ENCODE measurements at regions not wholly inside any gene's neighbourhood (a gene's known extent, or its start where the extent isn't known, plus 50 kb on each side); places are given as distances from the start of the nearest gene placed in this dataset.

- DNase-seq = no peak
These were observed 133.3 kb downstream of the MGAT5B start for GRCh38 chr17:77001487-77001886.

GRCh38 chr17:77002103-77003045 lies 134.2 kb downstream of the MGAT5B start:
- no peak for DNase-seq

GRCh38 chr17:77003699-77004098 lies 135.5 kb downstream of the MGAT5B start:
- DNase-seq = no peak

GRCh38 chr17:77006971-77007649 lies 133.7 kb upstream of the SEC14L1 start:
- no peak for DNase-seq

GRCh38 chr17:77009877-77010276 lies 130.9 kb upstream of the SEC14L1 start:
- DNase-seq = no peak

- DNase-seq = no peak
These were observed 130.1 kb upstream of the SEC14L1 start for GRCh38 chr17:77010667-77011066.

GRCh38 chr17:77011173-77012011 lies 129.4 kb upstream of the SEC14L1 start:
- DNase-seq = peak; percentile 57

- no peak for DNase-seq
These were observed 122.3 kb upstream of the SEC14L1 start for GRCh38 chr17:77018504-77018903.

- no peak for DNase-seq
These were observed 120.8 kb upstream of the SEC14L1 start for GRCh38 chr17:77019893-77020379.

- no peak for DNase-seq
These were observed 119.8 kb upstream of the SEC14L1 start for GRCh38 chr17:77020973-77021372.

- no peak for DNase-seq
These were observed 118.0 kb upstream of the SEC14L1 start for GRCh38 chr17:77022766-77023165.

- DNase-seq = no peak
These were observed 115.0 kb upstream of the SEC14L1 start for GRCh38 chr17:77025781-77026180.

GRCh38 chr17:77027271-77027889 lies 113.4 kb upstream of the SEC14L1 start:
- no peak for DNase-seq

- DNase-seq = no peak
These were observed 111.9 kb upstream of the SEC14L1 start for GRCh38 chr17:77028900-77029299.

- no peak for DNase-seq
These were observed 107.8 kb upstream of the SEC14L1 start for GRCh38 chr17:77032929-77033328.

GRCh38 chr17:77033892-77034404 lies 106.8 kb upstream of the SEC14L1 start:
- no peak for DNase-seq

- no peak for DNase-seq
These were observed 105.9 kb upstream of the SEC14L1 start for GRCh38 chr17:77034677-77035424.

GRCh38 chr17:77035526-77035925 lies 105.2 kb upstream of the SEC14L1 start:
- DNase-seq = no peak

- no peak for DNase-seq
These were observed 104.5 kb upstream of the SEC14L1 start for GRCh38 chr17:77036136-77036840.

- no peak for DNase-seq
These were observed 103.9 kb upstream of the SEC14L1 start for GRCh38 chr17:77036841-77037381.

- DNase-seq = no peak
These were observed 102.8 kb upstream of the SEC14L1 start for GRCh38 chr17:77037943-77038342.
